Liver (tissue), 8 donors: ENCODE measurements at regions not wholly inside any gene's neighbourhood (a gene's known extent, or its start where the extent isn't known, plus 50 kb on each side); places are given as distances from the start of the nearest gene placed in this dataset.

Source experiments
- DNase-seq: peaks from one replicate; pipeline ENCODE4 v3.0.0-alpha.2; 2017; ENCODE audit warnings: low spot score
- H3K27ac ChIP-seq, 2 donors: one replicate each; pipeline ENCODE4 v1.7.0; 2013; ENCODE audit warnings: inconsistent platforms in 2 of 2, low read length in 2 of 2, control low read depth in 1 of 2, low read depth in 1 of 2, mild to moderate bottlenecking in 1 of 2
- H3K27me3 ChIP-seq, 4 donors: one replicate each; pipeline versions ENCODE4 v1.6.1 to v1.7.0; 2013; ENCODE audit warnings: low read length in 3 of 4, inconsistent platforms in 1 of 4, mild to moderate bottlenecking in 1 of 4, moderate library complexity in 1 of 4; ENCODE audit not compliant: control insufficient read depth in 4 of 4, insufficient read depth in 4 of 4
- H3K36me3 ChIP-seq, 4 donors: one replicate each; pipeline versions ENCODE4 v1.6.1 to v1.7.0; 2013; ENCODE audit warnings: low read length in 3 of 4, mild to moderate bottlenecking in 3 of 4, low read depth in 1 of 4, moderate library complexity in 1 of 4; ENCODE audit not compliant: control insufficient read depth in 4 of 4, insufficient read depth in 3 of 4
- H3K4me1 ChIP-seq, 4 donors: one replicate each; pipeline versions ENCODE4 v1.6.1 to v1.7.0; 2013; ENCODE audit warnings: low read length in 3 of 4, mild to moderate bottlenecking in 3 of 4, moderate library complexity in 1 of 4; ENCODE audit not compliant: control insufficient read depth in 4 of 4, insufficient read depth in 4 of 4
- H3K4me3 ChIP-seq, 3 donors: one replicate each; pipeline versions ENCODE4 v1.6.1 to v1.7.0; 2013; ENCODE audit warnings: low read length in 3 of 3, control low read depth in 1 of 3, low read depth in 1 of 3, mild to moderate bottlenecking in 1 of 3
- H3K9ac ChIP-seq, 2 donors: one replicate each; pipeline ENCODE4 v1.7.0; 2013; ENCODE audit warnings: low read length in 2 of 2, mild to moderate bottlenecking in 2 of 2, moderate library complexity in 2 of 2, control low read depth in 1 of 2, low read depth in 1 of 2
- H3K9me3 ChIP-seq, 4 donors: one replicate each; pipeline versions ENCODE4 v1.6.1 to v1.7.0; 2013; ENCODE audit warnings: low read length in 3 of 4; ENCODE audit not compliant: control insufficient read depth in 4 of 4
- EGR1 ChIP-seq, 2 donors: IDR thresholded peaks; 2 replicates each; pipeline ENCODE4 v1.6.1; 2016 to 2018; ENCODE audit warnings: antibody characterized with exemption in 2 of 2, low read depth in 2 of 2
- FOXA1 ChIP-seq: IDR thresholded peaks from 2 replicates; pipeline ENCODE4 v1.6.1; 2016; ENCODE audit warnings: antibody characterized with exemption
- FOXA2 ChIP-seq: IDR thresholded peaks from 2 replicates; pipeline ENCODE4 v1.6.1; 2016; ENCODE audit warnings: antibody characterized with exemption
- HNF4A ChIP-seq, 2 donors: conservative IDR thresholded peaks; 2 replicates each; pipeline ENCODE4 v1.6.1; 2016; ENCODE audit warnings: antibody characterized with exemption in 2 of 2, mild to moderate bottlenecking in 2 of 2
- JUND ChIP-seq, 2 donors: IDR thresholded peaks; 2 replicates each; pipeline ENCODE4 v1.6.1; 2016; ENCODE audit warnings: antibody characterized with exemption in 2 of 2
- NR2F2 ChIP-seq: IDR thresholded peaks from 2 replicates; pipeline ENCODE4 v1.6.1; 2016; ENCODE audit warnings: antibody characterized with exemption
- RAD21 ChIP-seq, 2 donors: IDR thresholded peaks; 2 replicates each; pipeline ENCODE4 v1.6.1; 2016; ENCODE audit warnings: antibody characterized with exemption in 2 of 2, mild to moderate bottlenecking in 2 of 2
- RXRA ChIP-seq, 2 donors: IDR thresholded peaks; 2 replicates each; pipeline ENCODE4 v1.6.1; 2017 to 2018; ENCODE audit warnings: antibody characterized with exemption in 2 of 2, mild to moderate bottlenecking in 1 of 2
- SP1 ChIP-seq: IDR thresholded peaks from 2 replicates; pipeline ENCODE4 v1.6.1; 2018; ENCODE audit warnings: antibody characterized with exemption, mild to moderate bottlenecking
- TAF1 ChIP-seq: conservative IDR thresholded peaks from 2 replicates; pipeline ENCODE4 v1.6.1; 2016; ENCODE audit warnings: antibody characterized with exemption, mild to moderate bottlenecking
- YY1 ChIP-seq: IDR thresholded peaks from 2 replicates; pipeline ENCODE4 v1.6.1; 2016; ENCODE audit warnings: antibody characterized with exemption, mild to moderate bottlenecking
- WGBS: extraction: QIAGEN DNeasy Blood & Tissue Kit; methylation state at CpG from one replicate; pipeline ENCODE4 v1.1.7; 2013; 5-methylcytosine and 5-hydroxymethylcytosine counted together
- TF ChIP-seq, protein P1 (sequence below): IDR thresholded peaks from 2 replicates; pipeline ENCODE4 v1.6.1; 2016; ENCODE audit warnings: antibody characterized with exemption
- TF ChIP-seq, protein P2 (sequence below): fragments of 150-350 bp; IDR thresholded peaks from 2 replicates; pipeline ENCODE4 v1.5.1; 2017; ENCODE audit warnings: improper control_type of control experiment, low read depth, low read length; ENCODE audit not compliant: missing input control
- TF ChIP-seq, protein P3 (sequence below): IDR thresholded peaks from 2 replicates; pipeline ENCODE4 v1.6.1; 2016; ENCODE audit warnings: antibody characterized with exemption
- TF ChIP-seq, protein P4 (sequence below): IDR thresholded peaks from 2 replicates; pipeline ENCODE4 v1.6.1; 2016; ENCODE audit warnings: antibody characterized with exemption
- TF ChIP-seq, protein P5 (sequence below): IDR thresholded peaks from 2 replicates; pipeline ENCODE4 v1.6.1; 2016; ENCODE audit warnings: antibody characterized with exemption, mild to moderate bottlenecking
- donor health status: healthy.
- donor health status: healthy.
- donor health status: healthy.
- donor health status: healthy.
- donor health status: healthy.

DNA sequence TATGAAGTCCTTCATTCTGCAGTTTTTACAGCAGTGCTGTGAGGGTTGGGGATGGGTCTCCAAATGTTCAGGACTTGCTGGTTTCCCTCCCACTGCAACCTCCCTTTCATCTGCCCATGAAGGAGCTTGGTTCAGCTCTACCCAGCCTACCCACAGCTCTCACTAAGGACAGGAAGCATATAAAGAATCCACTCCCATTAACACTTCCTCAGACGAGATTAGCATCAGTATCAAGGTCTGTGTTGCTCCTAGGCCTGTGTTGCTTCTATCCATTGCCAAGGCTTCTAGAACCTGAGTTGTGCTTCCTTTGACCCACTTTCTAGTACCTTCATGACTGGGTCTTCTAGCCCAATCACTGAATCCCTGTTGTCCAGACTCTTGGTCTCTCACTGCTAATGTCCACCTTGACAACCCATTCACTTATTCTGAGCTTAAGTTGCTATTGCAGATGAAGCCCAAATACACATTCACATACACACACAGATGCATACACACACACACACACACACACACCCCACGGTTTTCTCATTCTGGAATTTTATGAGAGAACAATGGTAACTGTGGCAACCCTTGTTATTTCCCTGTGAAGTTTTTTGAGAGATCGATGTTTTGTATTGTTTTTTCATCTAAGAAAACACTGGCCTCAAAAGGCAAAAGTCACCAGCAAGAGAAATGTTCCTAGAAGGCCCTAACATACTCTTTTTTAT is 248.1 kb downstream of the MTERF1 start:
- Histone ChIP-seq H3K4me1 (no peaks in the 10 kb centered on the region), H3K4me3 (no peak overlapping the region), H3K9me3 (no peaks in the 10 kb centered on the region), H3K9ac (no peak overlapping the region), H3K36me3 (no peaks in the 10 kb centered on the region), H3K27me3 (no peaks in the 10 kb centered on the region), H3K27ac (no peak overlapping the region)
- DNase-seq: no peak
- TF ChIP-seq FOXA1: no peak
- no peak for TF ChIP-seq FOXA2
- TF ChIP-seq NR2F2: no peak
- TF ChIP-seq, protein P1, sequence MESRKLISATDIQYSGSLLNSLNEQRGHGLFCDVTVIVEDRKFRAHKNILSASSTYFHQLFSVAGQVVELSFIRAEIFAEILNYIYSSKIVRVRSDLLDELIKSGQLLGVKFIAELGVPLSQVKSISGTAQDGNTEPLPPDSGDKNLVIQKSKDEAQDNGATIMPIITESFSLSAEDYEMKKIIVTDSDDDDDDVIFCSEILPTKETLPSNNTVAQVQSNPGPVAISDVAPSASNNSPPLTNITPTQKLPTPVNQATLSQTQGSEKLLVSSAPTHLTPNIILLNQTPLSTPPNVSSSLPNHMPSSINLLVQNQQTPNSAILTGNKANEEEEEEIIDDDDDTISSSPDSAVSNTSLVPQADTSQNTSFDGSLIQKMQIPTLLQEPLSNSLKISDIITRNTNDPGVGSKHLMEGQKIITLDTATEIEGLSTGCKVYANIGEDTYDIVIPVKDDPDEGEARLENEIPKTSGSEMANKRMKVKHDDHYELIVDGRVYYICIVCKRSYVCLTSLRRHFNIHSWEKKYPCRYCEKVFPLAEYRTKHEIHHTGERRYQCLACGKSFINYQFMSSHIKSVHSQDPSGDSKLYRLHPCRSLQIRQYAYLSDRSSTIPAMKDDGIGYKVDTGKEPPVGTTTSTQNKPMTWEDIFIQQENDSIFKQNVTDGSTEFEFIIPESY: no peak
- TF ChIP-seq, protein P2, sequence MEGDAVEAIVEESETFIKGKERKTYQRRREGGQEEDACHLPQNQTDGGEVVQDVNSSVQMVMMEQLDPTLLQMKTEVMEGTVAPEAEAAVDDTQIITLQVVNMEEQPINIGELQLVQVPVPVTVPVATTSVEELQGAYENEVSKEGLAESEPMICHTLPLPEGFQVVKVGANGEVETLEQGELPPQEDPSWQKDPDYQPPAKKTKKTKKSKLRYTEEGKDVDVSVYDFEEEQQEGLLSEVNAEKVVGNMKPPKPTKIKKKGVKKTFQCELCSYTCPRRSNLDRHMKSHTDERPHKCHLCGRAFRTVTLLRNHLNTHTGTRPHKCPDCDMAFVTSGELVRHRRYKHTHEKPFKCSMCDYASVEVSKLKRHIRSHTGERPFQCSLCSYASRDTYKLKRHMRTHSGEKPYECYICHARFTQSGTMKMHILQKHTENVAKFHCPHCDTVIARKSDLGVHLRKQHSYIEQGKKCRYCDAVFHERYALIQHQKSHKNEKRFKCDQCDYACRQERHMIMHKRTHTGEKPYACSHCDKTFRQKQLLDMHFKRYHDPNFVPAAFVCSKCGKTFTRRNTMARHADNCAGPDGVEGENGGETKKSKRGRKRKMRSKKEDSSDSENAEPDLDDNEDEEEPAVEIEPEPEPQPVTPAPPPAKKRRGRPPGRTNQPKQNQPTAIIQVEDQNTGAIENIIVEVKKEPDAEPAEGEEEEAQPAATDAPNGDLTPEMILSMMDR: no peak
- TF ChIP-seq JUND (IDR thresholded peaks at IDR 0.05): no peak
- TF ChIP-seq, protein P3, sequence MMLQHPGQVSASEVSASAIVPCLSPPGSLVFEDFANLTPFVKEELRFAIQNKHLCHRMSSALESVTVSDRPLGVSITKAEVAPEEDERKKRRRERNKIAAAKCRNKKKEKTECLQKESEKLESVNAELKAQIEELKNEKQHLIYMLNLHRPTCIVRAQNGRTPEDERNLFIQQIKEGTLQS: no peak
- 72% methylated on average over 3 of the region's 3 CpGs for WGBS

DNA sequence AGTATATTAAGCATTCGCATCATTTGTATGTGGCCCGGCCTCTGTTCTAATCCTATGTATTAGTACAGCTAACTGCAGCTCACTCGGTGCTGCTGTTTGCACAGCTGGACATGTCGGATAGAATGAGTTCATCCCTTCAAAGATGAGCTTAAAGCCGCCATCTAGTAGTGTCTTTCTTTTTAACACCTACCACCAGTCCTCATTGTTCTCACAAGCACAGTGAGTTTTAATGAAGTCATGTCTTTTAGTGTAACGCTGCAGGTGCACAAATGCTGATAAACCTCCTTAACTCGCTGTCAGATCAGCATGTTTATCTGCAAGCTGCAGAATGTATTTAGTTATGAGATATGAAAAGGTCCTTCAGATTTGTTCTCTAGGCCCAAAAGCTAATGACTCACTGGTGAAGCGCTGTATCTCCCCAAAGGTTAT is 247.5 kb downstream of the MTERF1 start:
- Histone ChIP-seq H3K9me3 (no peaks in the 10 kb centered on the region), H3K4me3 (no peak overlapping the region), H3K27me3 (no peaks in the 10 kb centered on the region), H3K36me3 (no peaks in the 10 kb centered on the region), H3K4me1 (no peaks in the 10 kb centered on the region), H3K27ac (no peak overlapping the region), H3K9ac (no peak overlapping the region)
- TF ChIP-seq, protein P4, sequence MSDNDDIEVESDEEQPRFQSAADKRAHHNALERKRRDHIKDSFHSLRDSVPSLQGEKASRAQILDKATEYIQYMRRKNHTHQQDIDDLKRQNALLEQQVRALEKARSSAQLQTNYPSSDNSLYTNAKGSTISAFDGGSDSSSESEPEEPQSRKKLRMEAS: no peak
- TF ChIP-seq NR2F2: no peak
- TF ChIP-seq TAF1: no peak
- no peak for TF ChIP-seq HNF4A (conservative IDR thresholded peaks at IDR 0.05)
- no peak for TF ChIP-seq YY1
- TF ChIP-seq, protein P1: no peak
- TF ChIP-seq, protein P5, sequence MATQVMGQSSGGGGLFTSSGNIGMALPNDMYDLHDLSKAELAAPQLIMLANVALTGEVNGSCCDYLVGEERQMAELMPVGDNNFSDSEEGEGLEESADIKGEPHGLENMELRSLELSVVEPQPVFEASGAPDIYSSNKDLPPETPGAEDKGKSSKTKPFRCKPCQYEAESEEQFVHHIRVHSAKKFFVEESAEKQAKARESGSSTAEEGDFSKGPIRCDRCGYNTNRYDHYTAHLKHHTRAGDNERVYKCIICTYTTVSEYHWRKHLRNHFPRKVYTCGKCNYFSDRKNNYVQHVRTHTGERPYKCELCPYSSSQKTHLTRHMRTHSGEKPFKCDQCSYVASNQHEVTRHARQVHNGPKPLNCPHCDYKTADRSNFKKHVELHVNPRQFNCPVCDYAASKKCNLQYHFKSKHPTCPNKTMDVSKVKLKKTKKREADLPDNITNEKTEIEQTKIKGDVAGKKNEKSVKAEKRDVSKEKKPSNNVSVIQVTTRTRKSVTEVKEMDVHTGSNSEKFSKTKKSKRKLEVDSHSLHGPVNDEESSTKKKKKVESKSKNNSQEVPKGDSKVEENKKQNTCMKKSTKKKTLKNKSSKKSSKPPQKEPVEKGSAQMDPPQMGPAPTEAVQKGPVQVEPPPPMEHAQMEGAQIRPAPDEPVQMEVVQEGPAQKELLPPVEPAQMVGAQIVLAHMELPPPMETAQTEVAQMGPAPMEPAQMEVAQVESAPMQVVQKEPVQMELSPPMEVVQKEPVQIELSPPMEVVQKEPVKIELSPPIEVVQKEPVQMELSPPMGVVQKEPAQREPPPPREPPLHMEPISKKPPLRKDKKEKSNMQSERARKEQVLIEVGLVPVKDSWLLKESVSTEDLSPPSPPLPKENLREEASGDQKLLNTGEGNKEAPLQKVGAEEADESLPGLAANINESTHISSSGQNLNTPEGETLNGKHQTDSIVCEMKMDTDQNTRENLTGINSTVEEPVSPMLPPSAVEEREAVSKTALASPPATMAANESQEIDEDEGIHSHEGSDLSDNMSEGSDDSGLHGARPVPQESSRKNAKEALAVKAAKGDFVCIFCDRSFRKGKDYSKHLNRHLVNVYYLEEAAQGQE: no peak
- TF ChIP-seq EGR1 (IDR thresholded peaks at IDR 0.05; ENCODE audit: low read depth in 2 of 2): no peak
- no peak for TF ChIP-seq FOXA1
- TF ChIP-seq RAD21 (IDR thresholded peaks at IDR 0.05): no peak
- TF ChIP-seq SP1: no peak
- TF ChIP-seq, protein P3: no peak
- TF ChIP-seq, protein P2: no peak
- no peak for TF ChIP-seq RXRA (IDR thresholded peaks at IDR 0.05)
- 85% methylated on average over 8 of the region's 8 CpGs for WGBS
- no peak for DNase-seq
